ENCODE measurements at regions not wholly inside any gene's neighbourhood (a gene's known extent, or its start where the extent isn't known, plus 50 kb on each side); places are given as distances from the start of the nearest gene placed in this dataset.
"Not testable (repeated sequence)": the region's sequence is repeated elsewhere in the genome, so short reads cannot be mapped to it uniquely, and the experiment has no call there.

- no peak for DNase-seq
Measured at GRCh38 chr6:26175033-26175427, 87.8 kb downstream of the HFE start.

- DNase-seq = no peak
Measured at GRCh38 chr6:26175428-26176181, 88.4 kb downstream of the HFE start.

- DNase-seq = no peak
Measured at GRCh38 chr6:26179675-26180074, 92.4 kb downstream of the HFE start.

- DNase-seq = no peak
Measured at GRCh38 chr6:26180346-26180745, 93.1 kb downstream of the HFE start.

GRCh38 chr6:26183237-26183580 lies 96.0 kb downstream of the HFE start:
- DNase-seq = no peak

- no peak for DNase-seq
Measured at GRCh38 chr6:26183581-26184366, 96.5 kb downstream of the HFE start.

- no peak for DNase-seq
Measured at GRCh38 chr6:26184367-26184891, 97.2 kb downstream of the HFE start.

GRCh38 chr6:26185004-26185403 lies 97.8 kb downstream of the HFE start:
- no peak for DNase-seq

- no peak for DNase-seq
Measured at GRCh38 chr6:26185802-26186201, 98.6 kb downstream of the HFE start.

- no peak for DNase-seq
Measured at GRCh38 chr6:26186652-26187051, 99.4 kb downstream of the HFE start.

GRCh38 chr6:26187292-26187691 lies 100.1 kb downstream of the HFE start:
- DNase-seq = no peak

- DNase-seq = no peak
Measured at GRCh38 chr6:26187981-26188635, 100.9 kb downstream of the HFE start.

GRCh38 chr6:26191512-26191911 lies 104.3 kb downstream of the HFE start:
- DNase-seq = not testable (repeated sequence)

- no peak for DNase-seq
Measured at GRCh38 chr6:26193467-26194328, 106.5 kb downstream of the HFE start.

GRCh38 chr6:26194329-26194701 lies 107.1 kb downstream of the HFE start:
- no peak for DNase-seq

- DNase-seq = no peak
Measured at GRCh38 chr6:26194816-26195375, 107.7 kb downstream of the HFE start.

GRCh38 chr6:26195376-26195923 lies 108.2 kb downstream of the HFE start:
- peak; percentile 24 for DNase-seq

- no peak for DNase-seq
Measured at GRCh38 chr6:26195924-26196845, 109.0 kb downstream of the HFE start.

GRCh38 chr6:26196846-26197635 lies 109.8 kb downstream of the HFE start:
- DNase-seq = no peak

- DNase-seq = no peak
Measured at GRCh38 chr6:26197636-26197932, 110.4 kb downstream of the HFE start.

All from activated gamma-delta T cell (primary cell).